ENCODE measurements at regions not wholly inside any gene's neighbourhood (a gene's known extent, or its start where the extent isn't known, plus 50 kb on each side); places are given as distances from the start of the nearest gene placed in this dataset.

GRCh38 chr1:188241629-188242028 lies 1412.9 kb downstream of the PLA2G4A start:
- TF ChIP-seq SMC3 (conservative IDR thresholded peaks at IDR 0.05; ENCODE audit: poor library complexity) (no peak), TAF1 (IDR thresholded peaks at IDR 0.05; ENCODE audit: low read depth) (no peak), EZH2 (IDR thresholded peaks at IDR 0.05; ENCODE audit: borderline replicate concordance, insufficient read depth, low read length, poor library complexity, severe bottlenecking) (no peak), REST (IDR thresholded peaks at IDR 0.05; ENCODE audit: borderline replicate concordance) (no peak), CTCF (IDR thresholded peaks at IDR 0.05; ENCODE audit: poor library complexity, severe bottlenecking) (no peak), EP300 (conservative IDR thresholded peaks at IDR 0.05; ENCODE audit: poor library complexity, severe bottlenecking) (no peak)
- Histone ChIP-seq H3K36me3 (ENCODE audit: insufficient read depth, low read length) (no peaks in the 10 kb centered on the region), H3F3A (ENCODE audit: insufficient read depth, low read length, poor library complexity, severe bottlenecking) (no peaks in the 10 kb centered on the region), H3K27me3 (ENCODE audit: insufficient read depth, low read depth, low read length) (no peaks in the 10 kb centered on the region), H2AFZ (ENCODE audit: low read depth, low read length) (no peak overlapping the region), H3K4me2 (ENCODE audit: low read length) (no peak overlapping the region), H3K4me3 (ENCODE audit: low read length) (no peak overlapping the region), H3K79me2 (replicated peaks; ENCODE audit: insufficient read depth, low read length) (no peaks in the 10 kb centered on the region), H3K9me2 (ENCODE audit: insufficient read depth, low read length) (no peaks in the 10 kb centered on the region), H3K9ac (ENCODE audit: low read length) (no peak overlapping the region), H4K20me1 (ENCODE audit: insufficient read depth) (no peaks in the 10 kb centered on the region), H3K27ac (ENCODE audit: low read length) (no peak overlapping the region), H3K9me3 (ENCODE audit: low read length) (no peaks in the 10 kb centered on the region)

GRCh38 chr1:188243456-188243855 lies 1414.7 kb downstream of the PLA2G4A start:
- no peaks in the 10 kb centered on the region for H3K36me3 ChIP-seq (ENCODE audit: insufficient read depth, low read length)
- TF ChIP-seq REST (IDR thresholded peaks at IDR 0.05; ENCODE audit: borderline replicate concordance) (no peak), POLR2AphosphoS5 (IDR thresholded peaks at IDR 0.05) (no peak), SMC3 (conservative IDR thresholded peaks at IDR 0.05; ENCODE audit: poor library complexity) (no peak), CTCF (IDR thresholded peaks at IDR 0.05; ENCODE audit: poor library complexity, severe bottlenecking) (no peak), RAD21 (conservative IDR thresholded peaks at IDR 0.05) (no peak), EP300 (conservative IDR thresholded peaks at IDR 0.05; ENCODE audit: poor library complexity, severe bottlenecking) (no peak), MXI1 (conservative IDR thresholded peaks at IDR 0.05; ENCODE audit: poor library complexity, severe bottlenecking) (no peak), TAF1 (IDR thresholded peaks at IDR 0.05; ENCODE audit: low read depth) (no peak), EZH2 (IDR thresholded peaks at IDR 0.05; ENCODE audit: borderline replicate concordance, insufficient read depth, low read length, poor library complexity, severe bottlenecking) (no peak)
- H3K27ac ChIP-seq (ENCODE audit: low read length): no peak overlapping the region
- no peaks in the 10 kb centered on the region for H3K9me2 ChIP-seq (ENCODE audit: insufficient read depth, low read length)
- H4K20me1 ChIP-seq (ENCODE audit: insufficient read depth): no peaks in the 10 kb centered on the region
- no peak overlapping the region for H3K9ac ChIP-seq (ENCODE audit: low read length)
- H2AFZ ChIP-seq (ENCODE audit: low read depth, low read length): no peak overlapping the region
- no peaks in the 10 kb centered on the region for H3K9me3 ChIP-seq (ENCODE audit: low read length)
- no peak overlapping the region for H3K4me2 ChIP-seq (ENCODE audit: low read length)
- H3K27me3 ChIP-seq (ENCODE audit: insufficient read depth, low read depth, low read length): no peaks in the 10 kb centered on the region
- H3K79me2 ChIP-seq (replicated peaks; ENCODE audit: insufficient read depth, low read length): no peaks in the 10 kb centered on the region
- H3K4me3 ChIP-seq (ENCODE audit: low read length): no peak overlapping the region
- H3F3A ChIP-seq (ENCODE audit: insufficient read depth, low read length, poor library complexity, severe bottlenecking): no peaks in the 10 kb centered on the region
